HS-5 (cell line): ENCODE measurements at regions not wholly inside any gene's neighbourhood (a gene's known extent, or its start where the extent isn't known, plus 50 kb on each side); places are given as distances from the start of the nearest gene placed in this dataset.
"Not testable (repeated sequence)": the region's sequence is repeated elsewhere in the genome, so short reads cannot be mapped to it uniquely, and the experiment has no call there.

Source experiments
- DNase-seq: peaks from one replicate; pipeline ENCODE4 v3.0.0-alpha.2; 2012; ENCODE audit warnings: low read depth

- DNase-seq = no peak
Observed at GRCh38 chr10:30531751-30532530, 97.6 kb downstream of the LYZL2 start.

- no peak for DNase-seq
Observed at GRCh38 chr10:30529373-30529998, 95.5 kb downstream of the MAP3K8 start.

- DNase-seq = no peak
Observed at GRCh38 chr10:30528429-30528786, 94.4 kb downstream of the MAP3K8 start.

GRCh38 chr10:30527623-30528428 lies 93.8 kb downstream of the MAP3K8 start:
- DNase-seq = no peak

GRCh38 chr10:30522661-30523078 lies 88.7 kb downstream of the MAP3K8 start:
- DNase-seq = not testable (repeated sequence)

- no peak for DNase-seq
Observed at GRCh38 chr10:30518907-30519306, 84.9 kb downstream of the MAP3K8 start.
